Calu3 (cell line): ENCODE measurements at regions not wholly inside any gene's neighbourhood (a gene's known extent, or its start where the extent isn't known, plus 50 kb on each side); places are given as distances from the start of the nearest gene placed in this dataset.

Experiments
- BruUV-seq: library from RNA; stranded (reverse); fragments of 400-500 nt; replicated peaks from 2 replicates; lab custom pipeline; 2021; lab: Mats Ljungman, UMichigan
- CTCF ChIA-PET: fragments of 300-600 bp; sonication (Branson Sonifier 250); formaldehyde crosslinking; loops from one replicate; lab custom pipeline; 2022; ENCODE audit warnings: antibody characterized with exemption; lab: Charles Lee
- DNase-seq: peaks from one replicate; pipeline ENCODE4 v3.0.0; 2022
- H3K27ac Mint-ChIP-seq: one replicate; pipeline ENCODE4 v1.8.0; 2022; ENCODE audit warnings: mixed read lengths; ENCODE audit not compliant: unreplicated experiment
- H3K27me3 Mint-ChIP-seq: one replicate; pipeline ENCODE4 v1.8.0; 2022; ENCODE audit warnings: mixed read lengths; ENCODE audit not compliant: unreplicated experiment
- H3K36me3 Mint-ChIP-seq: one replicate; pipeline ENCODE4 v1.8.0; 2022; ENCODE audit warnings: mild to moderate bottlenecking, moderate library complexity, mixed read lengths; ENCODE audit not compliant: insufficient read depth, unreplicated experiment
- H3K4me1 Mint-ChIP-seq: one replicate; pipeline ENCODE4 v1.8.0; 2022; ENCODE audit warnings: mild to moderate bottlenecking, low read depth, mixed read lengths; ENCODE audit not compliant: unreplicated experiment
- H3K4me3 Mint-ChIP-seq: one replicate; pipeline ENCODE4 v1.8.0; 2022; ENCODE audit warnings: mild to moderate bottlenecking, low read depth, moderate library complexity, mixed read lengths; ENCODE audit not compliant: unreplicated experiment
- H3K9me3 Mint-ChIP-seq: one replicate; pipeline ENCODE4 v1.8.0; 2022; ENCODE audit warnings: low read depth, mixed read lengths; ENCODE audit not compliant: unreplicated experiment
- intact Hi-C: fragments of 100-400 bp; cut with micrococcal nuclease; formaldehyde crosslinking; loops from one replicate; pipeline ENCODE4 v1.10.0; 2022; ENCODE audit not compliant: unreplicated experiment
- TF ChIP-seq, protein P1 (sequence below): fragments of 200-600 bp; IDR thresholded peaks from one replicate; pipeline ENCODE4 v1.8.0; 2022; ENCODE audit warnings: antibody characterized with exemption; ENCODE audit not compliant: unreplicated experiment

DNA sequence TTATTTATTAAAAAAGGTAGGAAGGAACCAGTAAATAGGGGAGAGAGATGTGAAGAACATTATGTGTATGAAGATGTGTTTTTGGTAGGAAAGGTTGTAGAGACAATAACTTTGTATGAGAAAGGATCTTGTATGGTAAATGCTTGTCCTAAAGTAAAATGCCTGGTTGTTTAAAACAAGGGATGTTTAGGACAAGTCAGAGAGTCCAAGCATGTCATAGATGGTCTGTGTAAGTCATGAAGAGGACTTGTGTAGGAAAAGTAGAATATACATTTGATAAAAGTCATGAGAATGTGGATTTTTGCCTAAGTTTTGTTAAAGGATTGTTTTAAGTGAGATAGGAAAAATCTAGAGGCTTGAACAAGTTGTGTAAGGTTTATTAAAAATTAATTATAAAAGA lies 325.1 kb downstream of the CDH26 start:
- no peaks in the 10 kb centered on the region for H3K36me3 Mint-ChIP-seq
- no TSS peak for BruUV-seq
- no peaks in the 10 kb centered on the region for H3K27me3 Mint-ChIP-seq
- TF ChIP-seq, protein P1, sequence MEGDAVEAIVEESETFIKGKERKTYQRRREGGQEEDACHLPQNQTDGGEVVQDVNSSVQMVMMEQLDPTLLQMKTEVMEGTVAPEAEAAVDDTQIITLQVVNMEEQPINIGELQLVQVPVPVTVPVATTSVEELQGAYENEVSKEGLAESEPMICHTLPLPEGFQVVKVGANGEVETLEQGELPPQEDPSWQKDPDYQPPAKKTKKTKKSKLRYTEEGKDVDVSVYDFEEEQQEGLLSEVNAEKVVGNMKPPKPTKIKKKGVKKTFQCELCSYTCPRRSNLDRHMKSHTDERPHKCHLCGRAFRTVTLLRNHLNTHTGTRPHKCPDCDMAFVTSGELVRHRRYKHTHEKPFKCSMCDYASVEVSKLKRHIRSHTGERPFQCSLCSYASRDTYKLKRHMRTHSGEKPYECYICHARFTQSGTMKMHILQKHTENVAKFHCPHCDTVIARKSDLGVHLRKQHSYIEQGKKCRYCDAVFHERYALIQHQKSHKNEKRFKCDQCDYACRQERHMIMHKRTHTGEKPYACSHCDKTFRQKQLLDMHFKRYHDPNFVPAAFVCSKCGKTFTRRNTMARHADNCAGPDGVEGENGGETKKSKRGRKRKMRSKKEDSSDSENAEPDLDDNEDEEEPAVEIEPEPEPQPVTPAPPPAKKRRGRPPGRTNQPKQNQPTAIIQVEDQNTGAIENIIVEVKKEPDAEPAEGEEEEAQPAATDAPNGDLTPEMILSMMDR, result no peak
- no peaks in the 10 kb centered on the region for H3K4me1 Mint-ChIP-seq
- DNase-seq, result no peak
- H3K27ac Mint-ChIP-seq, result no peak overlapping the region
- H3K9me3 Mint-ChIP-seq, result peaks cover 10% of the 10 kb centered on the region
- H3K4me3 Mint-ChIP-seq, result no peak overlapping the region
- CTCF ChIA-PET, result no interaction called here
- intact Hi-C loops, result no loop called here

GRCh38 chr20:60286764-60287163 lies 328.5 kb downstream of the CDH26 start:
- no TSS peak for BruUV-seq
- no peak overlapping the region for H3K4me3 Mint-ChIP-seq
- H3K27me3 Mint-ChIP-seq, result no peaks in the 10 kb centered on the region
- no peak for DNase-seq
- no peak overlapping the region for H3K27ac Mint-ChIP-seq
- H3K4me1 Mint-ChIP-seq, result no peaks in the 10 kb centered on the region
- no peaks in the 10 kb centered on the region for H3K36me3 Mint-ChIP-seq
- CTCF ChIA-PET, result no interaction called here
- intact Hi-C loops, result no loop called here
- peaks cover 15% of the 10 kb centered on the region for H3K9me3 Mint-ChIP-seq
- TF ChIP-seq, protein P1, result no peak

- Mint-ChIP-seq H3K27me3 (no peaks in the 10 kb centered on the region), H3K9me3 (peaks cover 10% of the 10 kb centered on the region), H3K4me3 (no peak overlapping the region), H3K4me1 (no peaks in the 10 kb centered on the region), H3K27ac (no peak overlapping the region), H3K36me3 (no peaks in the 10 kb centered on the region)
- TF ChIP-seq, protein P1, result no peak
- intact Hi-C loops, result no loop called here
- DNase-seq, result no peak
- BruUV-seq, result no TSS peak
- CTCF ChIA-PET, result no interaction called here
Measured at GRCh38 chr20:60288945-60289344, 330.7 kb downstream of the CDH26 start.

GRCh38 chr20:60292001-60292520 lies 333.8 kb downstream of the CDH26 start:
- H3K27me3 Mint-ChIP-seq, result no peaks in the 10 kb centered on the region
- no peak overlapping the region for H3K4me3 Mint-ChIP-seq
- TF ChIP-seq, protein P1, result no peak
- peaks cover 10% of the 10 kb centered on the region for H3K9me3 Mint-ChIP-seq
- H3K36me3 Mint-ChIP-seq, result no peaks in the 10 kb centered on the region
- no peaks in the 10 kb centered on the region for H3K4me1 Mint-ChIP-seq
- CTCF ChIA-PET, result no interaction called here
- H3K27ac Mint-ChIP-seq, result no peak overlapping the region
- DNase-seq, result no peak
- no TSS peak for BruUV-seq
- intact Hi-C loops, result no loop called here
